Duodenal mucosa (tissue), 2 donors: ENCODE measurements at regions not wholly inside any gene's neighbourhood (a gene's known extent, or its start where the extent isn't known, plus 50 kb on each side); places are given as distances from the start of the nearest gene placed in this dataset.
"Not testable (repeated sequence)": the region's sequence is repeated elsewhere in the genome, so short reads cannot be mapped to it uniquely, and the experiment has no call there.

Experiments
- H3K27ac ChIP-seq: one replicate; pipeline ENCODE4 v1.7.0; 2013; ENCODE audit warnings: low read depth, low read length
- H3K27me3 ChIP-seq, 2 donors: one replicate each; pipeline ENCODE4 v1.7.0; 2013; ENCODE audit warnings: low read length in 2 of 2, control low read depth in 1 of 2; ENCODE audit not compliant: insufficient read depth in 2 of 2, control insufficient read depth in 1 of 2
- H3K36me3 ChIP-seq, 2 donors: one replicate each; pipeline ENCODE4 v1.7.0; 2013; ENCODE audit warnings: low read length in 2 of 2, control low read depth in 1 of 2; ENCODE audit not compliant: insufficient read depth in 2 of 2, control insufficient read depth in 1 of 2
- H3K4me1 ChIP-seq, 2 donors: one replicate each; pipeline ENCODE4 v1.7.0; 2013; ENCODE audit warnings: low read length in 2 of 2, control low read depth in 1 of 2; ENCODE audit not compliant: insufficient read depth in 2 of 2, control insufficient read depth in 1 of 2
- H3K4me3 ChIP-seq, 2 donors: one replicate each; pipeline ENCODE4 v1.7.0; 2013; ENCODE audit warnings: low read length in 2 of 2, low read depth in 1 of 2
- H3K9ac ChIP-seq, 2 donors: one replicate each; pipeline ENCODE4 v1.7.0; 2013; ENCODE audit warnings: low read length in 2 of 2, low read depth in 1 of 2
- H3K9me3 ChIP-seq, 2 donors: one replicate each; pipeline ENCODE4 v1.7.0; 2013; ENCODE audit warnings: low read length in 2 of 2, control low read depth in 1 of 2; ENCODE audit not compliant: control insufficient read depth in 1 of 2

DNA sequence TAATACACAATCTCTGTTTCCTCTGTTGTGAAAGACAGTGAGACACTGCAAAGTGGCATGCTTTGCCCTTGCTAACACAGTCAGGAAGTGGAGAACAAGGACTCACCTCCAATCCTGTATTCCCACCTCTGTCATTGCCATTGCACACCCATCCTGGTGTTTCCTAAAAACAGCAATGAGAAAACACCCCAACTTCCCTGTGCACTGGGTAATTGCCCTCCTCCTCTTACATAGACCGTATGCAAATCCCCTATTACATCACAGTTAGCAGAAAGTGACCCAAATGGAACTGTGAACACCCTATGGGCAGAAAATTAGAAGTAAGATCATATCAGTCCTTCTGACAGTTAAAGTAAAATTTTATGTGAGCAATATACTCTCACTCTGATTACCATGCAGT, 355.5 kb downstream of the BCL11B start:
- H3K27ac ChIP-seq = no peak overlapping the region
- peaks cover 0 to 8% of the 10 kb centered on the region in 2 donors for H3K4me1 ChIP-seq
- no peak overlapping the region for H3K4me3 ChIP-seq
- H3K9me3 ChIP-seq = no peaks in the 10 kb centered on the region
- H3K27me3 ChIP-seq = no peaks in the 10 kb centered on the region
- H3K9ac ChIP-seq = no peak overlapping the region
- H3K36me3 ChIP-seq = no peaks in the 10 kb centered on the region

DNA sequence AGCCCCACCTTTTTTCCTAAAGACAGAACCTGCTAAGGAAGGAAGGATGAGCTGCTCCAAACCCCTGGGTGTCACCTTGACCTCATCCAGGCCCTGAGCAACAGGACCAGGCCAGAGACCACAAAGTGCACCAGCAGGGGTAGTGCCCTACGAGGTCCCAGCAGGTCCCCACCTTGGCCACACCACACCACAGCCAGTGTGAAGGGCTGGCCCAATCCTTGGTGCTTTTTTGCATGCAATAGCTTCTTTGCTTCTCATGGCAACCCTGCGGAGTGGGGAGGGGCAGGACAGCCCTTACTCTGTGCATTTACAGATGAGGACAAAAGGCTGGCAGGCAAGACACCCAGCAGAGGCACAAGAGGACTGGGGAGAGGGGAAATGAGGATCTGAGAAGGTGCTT, 352.6 kb downstream of the BCL11B start:
- H3K9me3 ChIP-seq = no peaks in the 10 kb centered on the region
- H3K27me3 ChIP-seq = no peaks in the 10 kb centered on the region
- H3K27ac ChIP-seq = no peak overlapping the region
- peaks cover 0 to 6% of the 10 kb centered on the region in 2 donors for H3K4me1 ChIP-seq
- no peaks in the 10 kb centered on the region for H3K36me3 ChIP-seq
- no peak overlapping the region for H3K9ac ChIP-seq
- no peak overlapping the region for H3K4me3 ChIP-seq

DNA sequence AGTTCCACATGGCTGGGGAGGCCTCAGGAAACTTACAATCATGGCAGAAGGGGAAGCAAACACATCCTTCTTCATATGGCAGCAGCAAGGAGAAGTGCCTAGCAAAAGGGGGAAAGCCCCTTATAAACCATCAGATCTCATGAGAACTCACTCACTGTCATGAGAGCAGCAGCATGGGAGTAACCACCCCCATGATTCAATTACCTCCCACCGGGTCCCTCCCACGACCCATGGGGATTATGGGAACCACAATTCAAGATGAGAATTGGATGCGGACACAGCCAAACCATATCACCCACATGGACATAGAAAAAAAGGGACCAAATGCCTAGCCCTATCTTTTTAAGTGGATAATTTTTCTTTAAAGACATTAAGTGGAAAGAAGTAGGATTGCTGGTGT, 350.7 kb downstream of the BCL11B start:
- not testable (repeated sequence) for H3K4me3 ChIP-seq, H3K9me3 ChIP-seq, H3K27ac ChIP-seq, H3K36me3 ChIP-seq, H3K4me1 ChIP-seq, H3K27me3 ChIP-seq, H3K9ac ChIP-seq

DNA sequence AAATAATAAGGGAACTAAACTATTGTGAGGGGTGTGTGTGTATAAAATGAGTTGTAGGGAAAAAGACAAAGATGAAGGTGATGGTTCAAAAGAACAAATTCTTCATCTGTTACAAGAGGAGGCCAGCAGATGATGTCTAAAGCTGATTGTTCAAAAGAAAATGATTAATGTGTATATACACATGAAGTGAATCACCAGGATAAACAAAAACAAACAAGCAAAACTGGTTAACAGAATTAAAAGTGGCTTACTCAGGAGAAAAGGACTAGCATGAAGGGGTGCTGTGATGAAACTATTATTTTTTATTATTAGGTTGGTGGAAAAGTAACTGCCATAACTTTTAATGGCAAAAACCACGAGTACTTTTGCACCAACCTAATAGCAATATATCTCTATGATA, 348.4 kb downstream of the BCL11B start:
- Histone ChIP-seq H3K27me3 (no peaks in the 10 kb centered on the region), H3K4me1 (peaks cover 0 to 3% of the 10 kb centered on the region in 2 donors), H3K4me3 (no peak overlapping the region)

DNA sequence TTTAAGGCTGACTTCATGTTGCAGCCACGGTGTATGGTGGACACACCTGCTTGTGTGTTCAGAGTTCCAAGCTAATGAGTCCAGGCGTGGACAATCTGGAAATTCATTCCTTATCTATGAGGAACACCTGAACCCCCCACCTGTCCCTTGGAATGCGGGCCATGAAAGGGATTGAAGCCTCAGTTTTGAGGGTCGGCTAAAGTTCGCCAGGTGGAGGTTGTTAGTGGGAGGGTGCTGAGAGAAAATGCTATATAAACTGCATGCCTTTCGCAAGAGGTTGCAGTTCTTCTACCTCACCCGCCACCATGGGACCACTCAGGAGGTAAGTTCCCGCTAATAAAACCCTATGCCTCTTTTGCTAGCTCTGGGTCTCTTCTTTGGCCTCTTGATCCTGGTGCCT, 348.0 kb downstream of the BCL11B start:
- H3K36me3 ChIP-seq = no peaks in the 10 kb centered on the region
- H3K27me3 ChIP-seq = no peaks in the 10 kb centered on the region
- no peak overlapping the region for H3K27ac ChIP-seq
- H3K4me3 ChIP-seq = no peak overlapping the region
- no peaks in the 10 kb centered on the region for H3K9me3 ChIP-seq
- H3K9ac ChIP-seq = no peak overlapping the region
- H3K4me1 ChIP-seq = peaks cover 0 to 3% of the 10 kb centered on the region in 2 donors

More for the DNA sequence above, 348.4 kb downstream of the BCL11B start:
- H3K9ac ChIP-seq = no peak overlapping the region
- no peak overlapping the region for H3K27ac ChIP-seq
- no peaks in the 10 kb centered on the region for H3K36me3 ChIP-seq
- H3K9me3 ChIP-seq = no peaks in the 10 kb centered on the region

DNA sequence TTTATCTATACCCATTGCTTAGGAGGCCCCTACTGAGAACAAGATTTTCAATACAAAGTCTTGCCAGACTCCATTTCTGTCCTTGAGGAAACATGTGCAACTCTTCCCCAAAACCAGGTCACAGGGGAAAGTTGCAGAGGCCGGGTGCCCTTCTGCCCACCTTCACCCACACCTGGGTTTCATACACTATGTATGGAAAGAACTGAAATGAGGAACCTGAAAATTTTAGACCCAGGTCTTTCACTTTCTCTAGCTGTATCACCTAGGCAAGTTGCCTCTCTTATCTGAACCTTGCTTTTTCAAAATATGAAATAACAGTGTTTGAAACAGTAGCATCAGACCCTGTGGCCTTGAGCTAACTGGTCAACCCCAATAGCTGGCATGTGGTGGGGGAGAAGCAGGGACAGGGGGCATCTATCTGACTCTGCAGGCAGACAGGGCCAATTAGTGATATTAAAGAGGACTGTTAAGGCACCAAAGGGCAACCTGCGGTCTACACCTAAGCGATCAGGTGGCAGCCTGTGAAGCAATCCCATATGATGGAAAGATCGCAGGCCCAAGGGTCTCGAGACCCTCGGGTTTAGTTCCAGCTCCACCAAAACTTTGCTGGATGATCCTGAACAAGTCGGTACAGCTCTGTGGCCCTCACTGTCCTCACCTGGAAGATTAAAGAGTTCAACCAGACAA, 346.5 kb downstream of the BCL11B start:
- Histone ChIP-seq H3K4me1 (peaks cover 0 to 3% of the 10 kb centered on the region in 2 donors), H3K9me3 (no peaks in the 10 kb centered on the region), H3K36me3 (no peaks in the 10 kb centered on the region), H3K4me3 (no peak overlapping the region), H3K9ac (no peak overlapping the region), H3K27ac (no peak overlapping the region), H3K27me3 (no peaks in the 10 kb centered on the region)

DNA sequence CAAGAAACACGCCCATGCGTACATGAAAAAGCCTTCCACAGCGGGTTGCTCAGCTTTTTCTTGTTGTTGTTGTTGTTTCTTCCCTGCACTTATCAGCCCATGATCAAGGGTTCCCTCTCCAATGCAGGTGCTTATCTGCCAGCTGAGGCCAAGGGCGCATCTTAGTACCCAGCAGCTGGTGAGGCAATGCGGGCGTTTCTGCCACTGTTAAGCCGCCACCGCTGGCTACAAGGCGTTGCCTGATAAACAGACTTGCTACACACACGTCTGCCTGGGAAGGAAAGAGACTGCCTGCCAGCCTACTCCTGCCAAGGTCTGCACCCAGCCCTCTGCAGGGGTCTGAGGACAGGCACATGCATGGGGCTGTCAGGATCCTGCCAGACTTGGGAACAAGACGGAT, 345.9 kb downstream of the BCL11B start:
- Histone ChIP-seq H3K27ac (no peak overlapping the region), H3K4me3 (no peak overlapping the region), H3K4me1 (peaks cover 0 to 3% of the 10 kb centered on the region in 2 donors), H3K27me3 (no peaks in the 10 kb centered on the region), H3K36me3 (no peaks in the 10 kb centered on the region), H3K9ac (no peak overlapping the region), H3K9me3 (no peaks in the 10 kb centered on the region)

DNA sequence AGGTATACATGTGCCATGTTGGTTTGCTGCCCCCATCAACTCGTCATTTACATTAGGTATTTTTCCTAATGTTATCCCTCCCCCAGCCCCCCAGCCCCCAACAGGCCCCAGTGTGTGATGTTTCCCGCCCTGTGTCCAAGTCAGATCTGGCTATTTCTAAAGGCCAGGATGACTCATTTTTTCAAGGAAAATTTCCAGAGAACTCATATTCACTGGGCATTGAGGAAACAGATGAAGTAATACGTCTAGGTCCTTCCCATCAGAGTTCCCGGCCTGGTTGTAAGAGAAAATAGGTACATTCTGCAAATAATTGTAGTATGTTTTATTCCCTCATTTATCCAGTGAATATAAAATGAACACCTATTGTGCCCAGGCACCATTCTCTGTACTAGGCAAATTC, 345.2 kb downstream of the BCL11B start:
- Histone ChIP-seq H3K27me3 (no peaks in the 10 kb centered on the region), H3K27ac (no peak overlapping the region), H3K36me3 (no peaks in the 10 kb centered on the region), H3K9ac (no peak overlapping the region), H3K9me3 (no peaks in the 10 kb centered on the region), H3K4me1 (peaks cover 0 to 3% of the 10 kb centered on the region in 2 donors), H3K4me3 (no peak overlapping the region)

DNA sequence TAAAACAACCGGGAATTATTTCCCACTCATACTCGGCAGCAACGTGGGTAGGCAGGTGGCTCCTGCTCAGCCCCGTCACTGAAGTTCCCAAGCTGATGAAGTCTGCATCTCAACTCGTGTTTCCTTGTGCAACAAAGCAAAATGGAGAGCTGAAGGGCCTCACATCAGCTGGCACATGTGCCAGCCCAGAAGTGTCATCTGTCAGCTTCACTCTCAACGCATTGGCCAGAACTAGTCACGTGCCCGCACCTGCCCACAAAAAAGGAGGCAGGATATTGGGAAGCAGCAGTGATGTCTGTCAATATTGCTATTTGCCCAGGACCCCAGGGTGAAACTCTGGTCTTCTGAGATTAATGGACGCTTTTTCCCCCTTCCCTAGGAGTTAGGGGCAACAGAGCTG, 344.0 kb downstream of the BCL11B start:
- Histone ChIP-seq H3K9ac (no peak overlapping the region), H3K4me1 (peaks cover 0 to 3% of the 10 kb centered on the region in 2 donors), H3K27ac (no peak overlapping the region), H3K4me3 (no peak overlapping the region), H3K27me3 (no peaks in the 10 kb centered on the region), H3K36me3 (no peaks in the 10 kb centered on the region), H3K9me3 (no peaks in the 10 kb centered on the region)

DNA sequence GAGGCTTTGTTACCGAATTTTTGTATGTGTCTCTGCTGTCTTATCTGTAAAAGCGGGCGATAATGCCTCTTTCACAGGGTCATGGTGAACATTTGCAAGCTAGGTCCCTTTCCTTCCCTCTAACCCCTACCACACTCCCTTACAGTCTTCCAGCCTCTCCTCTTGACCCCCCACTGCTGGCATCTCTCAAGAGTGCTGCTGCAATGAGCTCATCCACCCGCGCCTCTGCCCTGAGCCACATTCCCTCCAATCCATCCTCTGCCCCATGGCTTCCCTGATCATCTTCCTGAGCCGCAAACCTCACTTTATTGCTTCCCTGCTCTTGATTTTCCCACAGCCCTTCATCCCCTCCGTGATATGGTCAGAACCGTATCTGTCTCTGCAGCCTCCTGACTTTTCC, 343.6 kb downstream of the BCL11B start:
- Histone ChIP-seq H3K36me3 (no peaks in the 10 kb centered on the region), H3K9ac (no peak overlapping the region), H3K27me3 (no peaks in the 10 kb centered on the region), H3K27ac (no peak overlapping the region), H3K4me1 (peaks cover 0 to 3% of the 10 kb centered on the region in 2 donors), H3K4me3 (no peak overlapping the region), H3K9me3 (no peaks in the 10 kb centered on the region)

DNA sequence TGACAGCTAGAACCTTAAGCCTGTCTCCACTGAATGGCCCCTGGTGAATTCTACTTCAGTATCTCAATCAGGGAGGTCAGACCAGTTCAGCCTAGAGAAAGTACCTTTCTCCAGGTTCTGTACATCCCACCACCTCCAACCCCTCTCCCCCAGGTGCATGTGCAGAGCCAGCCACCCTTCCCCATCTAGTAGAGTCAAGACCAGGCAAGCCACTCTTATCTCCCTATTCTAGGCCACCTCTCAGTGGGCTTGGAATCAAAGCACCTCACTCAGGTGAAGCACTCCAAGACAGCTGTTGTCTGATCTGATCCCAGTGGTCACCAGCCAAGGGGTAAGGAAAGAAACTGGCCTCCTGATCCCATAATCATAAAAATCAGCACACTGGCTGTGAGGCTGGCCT, 340.9 kb downstream of the BCL11B start:
- no peak overlapping the region for H3K4me3 ChIP-seq
- H3K9ac ChIP-seq = no peak overlapping the region
- no peak overlapping the region for H3K27ac ChIP-seq
- H3K9me3 ChIP-seq = no peaks in the 10 kb centered on the region
- H3K27me3 ChIP-seq = no peaks in the 10 kb centered on the region
- H3K4me1 ChIP-seq = peaks cover 0 to 3% of the 10 kb centered on the region in 2 donors
- H3K36me3 ChIP-seq = no peaks in the 10 kb centered on the region
